IMR-90 (cell line): ENCODE measurements at regions not wholly inside any gene's neighbourhood (a gene's known extent, or its start where the extent isn't known, plus 50 kb on each side); places are given as distances from the start of the nearest gene placed in this dataset.

Source experiments
- ATAC-seq: fragments of 200-7000 bp; cut with Tn5 transposase; 2 replicates; pipeline ENCODE4 v1.9.1; 2020; ENCODE audit warnings: low read depth, mild to moderate bottlenecking, moderate library complexity
- BruUV-seq: library from RNA; stranded (reverse); fragments of 400-500 nt; replicated peaks from 2 replicates; lab custom pipeline; 2021; lab: Mats Ljungman, UMichigan
- CTCF ChIA-PET: fragments of 300-600 bp; formaldehyde crosslinking; extraction: SDS; loops from one replicate; lab custom pipeline; 2021; ENCODE audit warnings: antibody characterized with exemption; lab: Yijun Ruan, JAX
- POLR2A ChIA-PET: fragments of 300-600 bp; sonication (Branson Sonifier 250); formaldehyde crosslinking; loops from one replicate; lab custom pipeline; 2022; ENCODE audit warnings: antibody characterized with exemption; ENCODE audit not compliant: unreplicated experiment; lab: Charles Lee
- DNase-seq: peaks from one replicate; pipeline ENCODE4 v3.0.0; 2013
- H2AFZ ChIP-seq: replicated peaks from 2 replicates; pipeline ENCODE3; 2013; ENCODE audit warnings: low read length, mild to moderate bottlenecking; ENCODE audit not compliant: poor library complexity
- H2AK5ac ChIP-seq: 2 replicates; pipeline ENCODE4 v1.6.1; 2013; ENCODE audit warnings: low read depth, low read length, inconsistent platforms
- H2AK9ac ChIP-seq: replicated peaks from 2 replicates; pipeline ENCODE3; 2013; ENCODE audit warnings: mild to moderate bottlenecking, low read depth, low read length, moderate library complexity; ENCODE audit not compliant: poor library complexity
- H2BK120ac ChIP-seq: 2 replicates; pipeline ENCODE4 v1.6.1; 2013; ENCODE audit warnings: low read depth, low read length, inconsistent platforms
- H2BK15ac ChIP-seq: 3 replicates; pipeline ENCODE4 v1.6.1; 2013; ENCODE audit warnings: low read depth, low read length, inconsistent platforms
- H2BK20ac ChIP-seq: 2 replicates; pipeline ENCODE4 v1.6.1; 2013; ENCODE audit warnings: low read depth, mild to moderate bottlenecking, inconsistent platforms, low read length, moderate library complexity
- H2BK5ac ChIP-seq: 2 replicates; pipeline ENCODE4 v1.6.1; 2013; ENCODE audit warnings: mild to moderate bottlenecking, low read depth, low read length, inconsistent platforms; ENCODE audit not compliant: poor library complexity, severe bottlenecking
- H3K14ac ChIP-seq: replicated peaks from 2 replicates; pipeline ENCODE4 v1.6.1; 2013; ENCODE audit warnings: low read depth, low read length, inconsistent platforms
- H3K18ac ChIP-seq: 2 replicates; pipeline ENCODE4 v1.6.1; 2013; ENCODE audit warnings: low read depth, low read length, control low read depth
- H3K23ac ChIP-seq: 2 replicates; pipeline ENCODE4 v1.6.1; 2013; ENCODE audit warnings: low read depth, low read length, inconsistent platforms
- H3K27ac ChIP-seq: 2 replicates; pipeline ENCODE4 v1.5.1; 2013; ENCODE audit warnings: mild to moderate bottlenecking, control low read depth, low read length; ENCODE audit not compliant: insufficient read depth
- H3K27me3 ChIP-seq: 2 replicates; pipeline ENCODE4 v1.6.1; 2013; ENCODE audit warnings: low read length; ENCODE audit not compliant: control insufficient read depth, insufficient read depth
- H3K36me3 ChIP-seq: 2 replicates; pipeline ENCODE4 v1.6.1; 2013; ENCODE audit warnings: low read length, mixed read lengths; ENCODE audit not compliant: control insufficient read depth, insufficient read depth
- H3K4ac ChIP-seq: 2 replicates; pipeline ENCODE4 v1.6.1; 2013; ENCODE audit warnings: low read depth, low read length, inconsistent platforms
- H3K4me1 ChIP-seq: 2 replicates; pipeline ENCODE4 v1.6.1; 2013; ENCODE audit warnings: low read length, mixed read lengths; ENCODE audit not compliant: control insufficient read depth, insufficient read depth
- H3K4me2 ChIP-seq: 2 replicates; pipeline ENCODE4 v1.6.1; 2013; ENCODE audit warnings: low read depth, mild to moderate bottlenecking, control low read depth, low read length, moderate library complexity
- H3K4me3 ChIP-seq: 2 replicates; pipeline ENCODE4 v1.5.1; 2013; ENCODE audit warnings: low read depth, mild to moderate bottlenecking, control low read depth, low read length, moderate library complexity; ENCODE audit not compliant: insufficient read depth
- H3K56ac ChIP-seq: 2 replicates; pipeline ENCODE4 v1.6.1; 2013; ENCODE audit warnings: low read length, inconsistent platforms; ENCODE audit not compliant: insufficient read depth; ENCODE audit errors: extremely low read depth
- H3K79me1 ChIP-seq, 2 experiments: 2 replicates each; pipeline ENCODE4 v1.6.1; 2013; ENCODE audit warnings: low read length in 2 of 2, inconsistent platforms in 1 of 2, low read depth in 1 of 2
- H3K9ac ChIP-seq: 2 replicates; pipeline ENCODE4 v1.6.1; 2013; ENCODE audit warnings: low read depth, low read length, control low read depth
- H3K9me1 ChIP-seq: 2 replicates; pipeline ENCODE4 v1.6.1; 2013; ENCODE audit warnings: low read length, inconsistent platforms; ENCODE audit not compliant: insufficient read depth
- H3K9me3 ChIP-seq: 2 replicates; pipeline ENCODE4 v1.6.1; 2013; ENCODE audit warnings: low read length; ENCODE audit not compliant: control insufficient read depth, insufficient read depth
- H4K20me1 ChIP-seq: 2 replicates; pipeline ENCODE4 v1.6.1; 2013; ENCODE audit warnings: low read length, inconsistent platforms; ENCODE audit not compliant: insufficient read depth
- H4K5ac ChIP-seq: 2 replicates; pipeline ENCODE4 v1.6.1; 2013; ENCODE audit warnings: mild to moderate bottlenecking, low read depth, low read length, control low read depth
- H4K8ac ChIP-seq, 2 experiments: 2 replicates each; pipeline ENCODE4 v1.6.1; 2013; ENCODE audit warnings: low read depth in 2 of 2, low read length in 2 of 2, control low read depth in 1 of 2, inconsistent platforms in 1 of 2
- H4K91ac ChIP-seq: 2 replicates; pipeline ENCODE4 v1.6.1; 2013; ENCODE audit warnings: low read depth, low read length, inconsistent platforms; ENCODE audit not compliant: insufficient read depth
- FOS ChIP-seq: fragments of 150-350 bp; IDR thresholded peaks from 2 replicates; pipeline ENCODE4 v1.6.1; 2016; ENCODE audit warnings: low read depth, low read length
- MAFK ChIP-seq: IDR thresholded peaks from 2 replicates; pipeline ENCODE4 v1.6.1; 2012; ENCODE audit warnings: low read depth, low read length, improper control_type of control experiment
- MXI1 ChIP-seq: IDR thresholded peaks from 2 replicates; pipeline ENCODE4 v1.6.1; 2012; ENCODE audit warnings: low read depth, mild to moderate bottlenecking, low read length, moderate library complexity, borderline replicate concordance
- NFE2L2 ChIP-seq: fragments of 150-350 bp; IDR thresholded peaks from 2 replicates; pipeline ENCODE4 v1.6.1; 2016; ENCODE audit warnings: low read depth, mild to moderate bottlenecking, low read length
- POLR2A ChIP-seq: IDR thresholded peaks from 2 replicates; pipeline ENCODE4 v1.6.1; 2012; ENCODE audit warnings: mild to moderate bottlenecking, low read depth, low read length
- RAD21 ChIP-seq: IDR thresholded peaks from 2 replicates; pipeline ENCODE4 v1.6.1; 2012; ENCODE audit warnings: low read length, improper control_type of control experiment
- RCOR1 ChIP-seq: IDR thresholded peaks from 2 replicates; pipeline ENCODE4 v1.6.1; 2012; ENCODE audit warnings: mild to moderate bottlenecking, low read length, improper control_type of control experiment; ENCODE audit not compliant: insufficient replicate concordance
- RFX5 ChIP-seq: IDR thresholded peaks from 2 replicates; pipeline ENCODE4 v1.8.0; 2012; ENCODE audit warnings: low read depth, mild to moderate bottlenecking, low read length, moderate library complexity
- SMC3 ChIP-seq: fragments of 150-350 bp; IDR thresholded peaks from 2 replicates; pipeline ENCODE4 v1.6.1; 2016; ENCODE audit warnings: low read depth, mild to moderate bottlenecking, antibody characterized with exemption, low read length, moderate library complexity
- dilution Hi-C: fragments of 300-500 bp; cut with HindIII; formaldehyde crosslinking; loops from one replicate; pipeline ENCODE4 v1.14.3; 2018; ENCODE audit warnings: low sequenced_read_pairs; ENCODE audit not compliant: unreplicated experiment
- in situ Hi-C: fragments of 300-500 bp; cut with MboI; formaldehyde crosslinking; loops from 3 replicates; pipeline ENCODE4 v1.14.3; 2019; ENCODE audit warnings: low sequenced_read_pairs, inconsistent platforms, mixed read lengths
- intact Hi-C: fragments of 100-400 bp; cut with micrococcal nuclease; formaldehyde crosslinking; loops from 2 replicates; pipeline ENCODE4 v1.10.0; 2022
- TF ChIP-seq, protein P1 (sequence below): conservative IDR thresholded peaks from 2 replicates; pipeline ENCODE4 v1.5.1; 2012; ENCODE audit warnings: mild to moderate bottlenecking, low read depth, low read length, improper control_type of control experiment
- TF ChIP-seq, protein P2 (sequence below): fragments of 150-350 bp; IDR thresholded peaks from 2 replicates; pipeline ENCODE4 v1.6.1; 2017; ENCODE audit warnings: mild to moderate bottlenecking, antibody characterized with exemption, low read length, low read depth
- TF ChIP-seq, protein P3 (sequence below): fragments of 150-350 bp; IDR thresholded peaks from 2 replicates; pipeline ENCODE4 v1.6.1; 2016; ENCODE audit warnings: low read depth, mild to moderate bottlenecking, low read length, moderate library complexity, borderline replicate concordance

DNA sequence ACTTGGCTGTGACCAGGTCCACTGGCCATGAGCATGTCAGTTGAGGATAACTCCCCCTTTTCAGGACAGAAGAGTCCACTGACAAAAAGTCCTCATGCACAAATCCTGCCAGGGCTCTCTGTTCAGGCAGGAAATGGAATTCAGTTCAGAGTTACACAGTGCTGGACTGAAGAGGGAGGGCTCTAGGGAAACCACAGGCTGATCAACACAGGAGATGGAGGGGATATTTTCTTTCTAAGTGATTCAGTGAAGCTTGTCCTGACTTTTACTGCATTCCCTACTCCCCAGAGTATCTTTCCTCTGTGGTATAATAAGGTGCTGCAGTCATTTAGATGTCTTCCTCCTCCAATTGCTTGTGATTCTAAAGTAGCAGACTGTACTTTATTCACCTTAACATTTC is 335.5 kb upstream of the IGFBP7 start:
- in situ Hi-C loops: loop anchor here (25.0 kb wide), 1 partner anchor 408 kb away; no protein-coding TSS in a partner anchor
- Histone ChIP-seq H3K27me3 (no peaks in the 10 kb centered on the region), H2BK120ac (no peak overlapping the region), H3K9ac (no peak overlapping the region), H3K18ac (no peak overlapping the region), H3K9me1 (no peaks in the 10 kb centered on the region), H2AK9ac (no peak overlapping the region), H2BK5ac (no peak overlapping the region), H2AK5ac (no peak overlapping the region), H2BK15ac (no peak overlapping the region), H4K91ac (no peak overlapping the region), H3K36me3 (no peaks in the 10 kb centered on the region), H3K4ac (no peak overlapping the region), H3K56ac (no peak overlapping the region), H3K79me1 (no peaks in the 10 kb centered on the region), H4K5ac (no peak overlapping the region), H4K20me1 (no peaks in the 10 kb centered on the region), H4K8ac (no peak overlapping the region), H3K4me1 (no peaks in the 10 kb centered on the region), H3K4me2 (no peak overlapping the region), H3K14ac (no peak overlapping the region), H2AFZ (no peak overlapping the region), H3K9me3 (no peaks in the 10 kb centered on the region), H3K4me3 (no peak overlapping the region), H3K23ac (no peak overlapping the region), H2BK20ac (no peak overlapping the region), H3K27ac (no peak overlapping the region)
- ChIA-PET CTCF (no interaction called here), POLR2A (no interaction called here)
- no TSS peak for BruUV-seq
- dilution Hi-C loops: no loop called here
- ATAC-seq (no peak), DNase-seq (no peak)
- no peak for TF ChIP-seq NFE2L2
- TF ChIP-seq FOS: no peak
- no peak for TF ChIP-seq MXI1
- no peak for TF ChIP-seq RCOR1
- no peak for TF ChIP-seq RFX5
- TF ChIP-seq POLR2A: no peak
- TF ChIP-seq, protein P1, sequence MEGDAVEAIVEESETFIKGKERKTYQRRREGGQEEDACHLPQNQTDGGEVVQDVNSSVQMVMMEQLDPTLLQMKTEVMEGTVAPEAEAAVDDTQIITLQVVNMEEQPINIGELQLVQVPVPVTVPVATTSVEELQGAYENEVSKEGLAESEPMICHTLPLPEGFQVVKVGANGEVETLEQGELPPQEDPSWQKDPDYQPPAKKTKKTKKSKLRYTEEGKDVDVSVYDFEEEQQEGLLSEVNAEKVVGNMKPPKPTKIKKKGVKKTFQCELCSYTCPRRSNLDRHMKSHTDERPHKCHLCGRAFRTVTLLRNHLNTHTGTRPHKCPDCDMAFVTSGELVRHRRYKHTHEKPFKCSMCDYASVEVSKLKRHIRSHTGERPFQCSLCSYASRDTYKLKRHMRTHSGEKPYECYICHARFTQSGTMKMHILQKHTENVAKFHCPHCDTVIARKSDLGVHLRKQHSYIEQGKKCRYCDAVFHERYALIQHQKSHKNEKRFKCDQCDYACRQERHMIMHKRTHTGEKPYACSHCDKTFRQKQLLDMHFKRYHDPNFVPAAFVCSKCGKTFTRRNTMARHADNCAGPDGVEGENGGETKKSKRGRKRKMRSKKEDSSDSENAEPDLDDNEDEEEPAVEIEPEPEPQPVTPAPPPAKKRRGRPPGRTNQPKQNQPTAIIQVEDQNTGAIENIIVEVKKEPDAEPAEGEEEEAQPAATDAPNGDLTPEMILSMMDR: no peak
- TF ChIP-seq MAFK: no peak
- no peak for TF ChIP-seq RAD21
- TF ChIP-seq, protein P2, sequence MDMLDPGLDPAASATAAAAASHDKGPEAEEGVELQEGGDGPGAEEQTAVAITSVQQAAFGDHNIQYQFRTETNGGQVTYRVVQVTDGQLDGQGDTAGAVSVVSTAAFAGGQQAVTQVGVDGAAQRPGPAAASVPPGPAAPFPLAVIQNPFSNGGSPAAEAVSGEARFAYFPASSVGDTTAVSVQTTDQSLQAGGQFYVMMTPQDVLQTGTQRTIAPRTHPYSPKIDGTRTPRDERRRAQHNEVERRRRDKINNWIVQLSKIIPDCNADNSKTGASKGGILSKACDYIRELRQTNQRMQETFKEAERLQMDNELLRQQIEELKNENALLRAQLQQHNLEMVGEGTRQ: no peak
- TF ChIP-seq SMC3: no peak
- TF ChIP-seq, protein P3, sequence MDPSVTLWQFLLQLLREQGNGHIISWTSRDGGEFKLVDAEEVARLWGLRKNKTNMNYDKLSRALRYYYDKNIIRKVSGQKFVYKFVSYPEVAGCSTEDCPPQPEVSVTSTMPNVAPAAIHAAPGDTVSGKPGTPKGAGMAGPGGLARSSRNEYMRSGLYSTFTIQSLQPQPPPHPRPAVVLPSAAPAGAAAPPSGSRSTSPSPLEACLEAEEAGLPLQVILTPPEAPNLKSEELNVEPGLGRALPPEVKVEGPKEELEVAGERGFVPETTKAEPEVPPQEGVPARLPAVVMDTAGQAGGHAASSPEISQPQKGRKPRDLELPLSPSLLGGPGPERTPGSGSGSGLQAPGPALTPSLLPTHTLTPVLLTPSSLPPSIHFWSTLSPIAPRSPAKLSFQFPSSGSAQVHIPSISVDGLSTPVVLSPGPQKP: no peak
- intact Hi-C loops: no loop called here
